GM12878 (cell line): ENCODE measurements at regions not wholly inside any gene's neighbourhood (a gene's known extent, or its start where the extent isn't known, plus 50 kb on each side); places are given as distances from the start of the nearest gene placed in this dataset.
A peak's percentile ranks its signal among the peaks of the same experiment; 100 is the strongest.

Experiments used
- ATAC-seq: fragments of 200-7000 bp; cut with Tn5 transposase; 3 replicates; pipeline ENCODE4 v1.9.1; 2020; ENCODE audit warnings: mild to moderate bottlenecking, moderate library complexity
- BruUV-seq: library from RNA; stranded (reverse); fragments of 400-500 nt; replicated peaks from 2 replicates; lab custom pipeline; 2021; lab: Mats Ljungman, UMichigan
- CTCF ChIA-PET: fragments of 300-600 bp; sonication (Branson Sonifier 250); formaldehyde crosslinking; extraction: SDS; loops from one replicate; lab custom pipeline; 2021; ENCODE audit warnings: inconsistent platforms; lab: Yijun Ruan, JAX
- POLR2A ChIA-PET: fragments of 350-600 bp; formaldehyde crosslinking; extraction: SDS; loops from one replicate; lab custom pipeline; 2021; ENCODE audit warnings: inconsistent platforms; lab: Charles Lee
- RAD21 ChIA-PET: fragments of 300-600 bp; sonication (Branson Sonifier 250); formaldehyde crosslinking; loops from one replicate; lab custom pipeline; 2023; ENCODE audit warnings: antibody characterized with exemption; ENCODE audit not compliant: unreplicated experiment; lab: Charles Lee
- SMC1A ChIA-PET: fragments of 300-600 bp; sonication (Branson Sonifier 250); formaldehyde crosslinking; loops from one replicate; lab custom pipeline; 2023; ENCODE audit not compliant: unreplicated experiment, uncharacterized antibody; lab: Charles Lee
- DNase-seq: peaks from one replicate; pipeline ENCODE4 v3.0.0-alpha.2; 2011; ENCODE audit warnings: low read depth, low spot score
- FAIRE-seq: peaks from 3 replicates; lab custom pipeline; 2011; peaks lifted over from hg19 to GRCh38; lab: Jason Lieb, UNC
- H2AFZ ChIP-seq: 2 replicates; pipeline ENCODE4 v1.6.0; 2011; ENCODE audit warnings: low read depth, low read length, control low read depth; ENCODE audit not compliant: control insufficient read depth
- H3K27ac ChIP-seq: 2 replicates; pipeline ENCODE4 v1.5.1; 2011; ENCODE audit warnings: control low read depth; ENCODE audit not compliant: control insufficient read depth, insufficient read depth
- H3K27me3 ChIP-seq, 2 experiments: replicated peaks in 1 of 2; 2 replicates each; pipeline versions ENCODE4 v1.6.0 to v1.6.1; 2011; ENCODE audit warnings: low read length in 1 of 2; ENCODE audit not compliant: control insufficient read depth in 2 of 2, insufficient read depth in 2 of 2
- H3K36me3 ChIP-seq, 2 experiments: 2 replicates each; pipeline ENCODE4 v1.5.1; 2011; ENCODE audit warnings: low read length in 1 of 2; ENCODE audit not compliant: control insufficient read depth in 2 of 2, insufficient read depth in 2 of 2
- H3K4me1 ChIP-seq: 2 replicates; pipeline ENCODE4 v1.6.1; 2011; ENCODE audit warnings: mild to moderate bottlenecking, low read length, moderate library complexity, mixed read lengths; ENCODE audit not compliant: control insufficient read depth, insufficient read depth
- H3K4me2 ChIP-seq: 2 replicates; pipeline ENCODE4 v1.6.0; 2011; ENCODE audit warnings: control low read depth; ENCODE audit not compliant: control insufficient read depth, insufficient read depth
- H3K4me3 ChIP-seq: fragments of 200-600 bp; sonication (generic); 2 replicates; pipeline ENCODE4 v1.5.1; 2016
- H3K79me2 ChIP-seq: 2 replicates; pipeline ENCODE4 v1.6.0; 2011; ENCODE audit warnings: low read length; ENCODE audit not compliant: control insufficient read depth, insufficient read depth
- H3K9ac ChIP-seq: 2 replicates; pipeline ENCODE4 v1.8.0; 2011; ENCODE audit warnings: low read length, control low read depth, mixed read lengths; ENCODE audit not compliant: control insufficient read depth, insufficient read depth
- H3K9me3 ChIP-seq: replicated peaks from 3 replicates; pipeline ENCODE4 v1.5.1; 2011; ENCODE audit warnings: mild to moderate bottlenecking, low read length; ENCODE audit not compliant: control insufficient read depth, insufficient read depth
- H4K20me1 ChIP-seq: 2 replicates; pipeline ENCODE4 v1.6.0; 2011; ENCODE audit not compliant: control insufficient read depth, insufficient read depth
- CHD1 ChIP-seq: IDR thresholded peaks from 2 replicates; pipeline ENCODE4 v1.6.1; 2012; ENCODE audit warnings: low read depth, low read length, improper control_type of control experiment
- EED ChIP-seq: sonication (generic); IDR thresholded peaks from 2 replicates; pipeline ENCODE4 v1.6.1; 2016; ENCODE audit warnings: antibody characterized with exemption, low read depth
- ETV6 ChIP-seq, 2 experiments: fragments of 450-650 bp in 1 of 2; IDR thresholded peaks in 1 of 2; conservative IDR thresholded peaks in 1 of 2; 2 replicates each; pipeline ENCODE4 v1.6.1; 2014; ENCODE audit warnings: antibody characterized with exemption in 1 of 2, borderline replicate concordance in 1 of 2, low read depth in 1 of 2, mild to moderate bottlenecking in 1 of 2, moderate library complexity in 1 of 2
- KLF5 ChIP-seq: fragments of 450-650 bp; IDR thresholded peaks from 2 replicates; pipeline ENCODE4 v1.6.1; 2014; ENCODE audit warnings: mild to moderate bottlenecking; ENCODE audit not compliant: partially characterized antibody
- PML ChIP-seq: IDR thresholded peaks from 2 replicates; pipeline ENCODE4 v1.6.1; 2012; ENCODE audit warnings: low read length, inconsistent platforms
- SPI1 ChIP-seq: IDR thresholded peaks from 2 replicates; pipeline ENCODE4 v1.6.1; 2011; ENCODE audit warnings: low read depth, mild to moderate bottlenecking, low read length, moderate library complexity, borderline replicate concordance; ENCODE audit not compliant: insufficient read depth
- WGBS: methylation state at CpG from one replicate; pipeline ENCODE4 v1.1.6; 2016; ENCODE audit warnings: low lambda C conversion rate; ENCODE audit not compliant: insufficient replicate concordance, insufficient coverage; ENCODE audit errors: missing lambda C conversion rate; 5-methylcytosine and 5-hydroxymethylcytosine counted together
- in situ Hi-C: fragments of 300-500 bp; cut with MboI; formaldehyde crosslinking; loops from 9 replicates; pipeline ENCODE4 v1.14.3; 2018; ENCODE audit warnings: mixed read lengths
- intact Hi-C: fragments of 100-400 bp; cut with micrococcal nuclease; formaldehyde crosslinking; loops from one replicate; pipeline ENCODE4 v1.14.2; 2022; ENCODE audit not compliant: unreplicated experiment
- TF ChIP-seq, protein P1 (sequence below): fragments of 450-650 bp; IDR thresholded peaks from 2 replicates; pipeline ENCODE4 v1.6.1; 2016; ENCODE audit warnings: mild to moderate bottlenecking, moderate library complexity, borderline replicate concordance

DNA sequence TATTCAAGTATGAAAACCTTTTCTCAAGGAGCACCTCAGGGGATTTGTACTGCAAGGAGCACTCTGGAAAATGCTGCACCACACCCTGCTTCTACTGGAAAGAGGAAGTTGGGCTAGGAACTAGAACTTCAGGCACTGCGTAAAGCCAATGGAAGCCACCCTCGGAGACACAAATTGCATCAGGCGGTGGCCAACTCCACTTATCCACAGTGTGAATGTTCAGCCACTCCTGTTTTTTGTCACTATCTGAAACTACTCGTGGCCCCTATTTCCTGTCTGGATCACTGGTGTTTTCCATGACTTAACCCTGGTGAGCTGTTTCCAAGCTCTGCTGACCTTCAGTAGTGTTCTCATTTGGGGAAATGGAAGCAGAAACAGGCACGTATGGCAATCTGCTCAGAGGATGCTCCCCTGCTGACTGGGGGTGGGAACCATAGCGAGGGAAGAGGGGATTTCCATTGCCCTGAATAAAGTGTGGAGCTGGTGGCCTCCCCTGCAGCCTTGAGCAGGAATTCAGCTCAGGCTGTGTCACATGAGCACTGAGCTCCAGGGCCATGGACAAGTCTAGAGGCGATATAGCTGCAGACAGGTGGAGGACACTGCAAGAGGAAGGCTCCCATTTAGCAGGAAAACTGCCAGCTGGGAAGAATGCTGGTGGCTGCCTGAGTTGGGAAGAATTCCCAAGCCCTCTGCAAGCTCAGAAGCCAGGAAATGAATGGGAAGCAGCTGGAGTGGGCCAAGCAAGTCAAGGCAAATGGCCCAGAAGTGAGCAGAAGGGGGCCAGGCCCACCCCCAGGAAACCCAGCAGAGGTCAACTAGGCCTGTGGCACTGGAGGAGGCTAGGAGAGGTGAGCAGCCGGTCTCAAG, 50.5 kb upstream of the RAP1B start:
- WGBS, result 58% methylated on average over 8 of the region's 8 CpGs
- no peaks in the 10 kb centered on the region for H3K9me3 ChIP-seq
- POLR2A ChIA-PET, result interaction anchor here (0.5 kb wide), 1 partner anchor 187 kb away, joined by 3 read pairs; no protein-coding TSS in a partner anchor

More for the DNA sequence above, 50.5 kb upstream of the RAP1B start:
- no TSS peak for BruUV-seq
- ATAC-seq (no peak; the same call in 2 of the 3 replicates), DNase-seq (no peak), FAIRE-seq (no peak)
- intact Hi-C loops, result no loop called here
- in situ Hi-C loops, result no loop called here
- H3K4me2 ChIP-seq, result no peak overlapping the region
- RAD21 ChIA-PET, result no interaction called here
- TF ChIP-seq PML (no peak), SPI1 (peak; percentile 38; the same call in 1 of the 2 replicates), ETV6 (conservative IDR thresholded peaks at IDR 0.05 in 1 of 2, IDR thresholded peaks at IDR 0.05 in 1 of 2; ENCODE audit: borderline replicate concordance in 1 of 2, low read depth in 1 of 2) (peak in 1 of 2 experiments; percentile 37; a peak in 1 of 4 replicates), KLF5 (no peak), EED (0 out of 2 replicates have a peak, but pooled peaks have one; percentile 29), CHD1 (no peak)
- TF ChIP-seq, protein P1, sequence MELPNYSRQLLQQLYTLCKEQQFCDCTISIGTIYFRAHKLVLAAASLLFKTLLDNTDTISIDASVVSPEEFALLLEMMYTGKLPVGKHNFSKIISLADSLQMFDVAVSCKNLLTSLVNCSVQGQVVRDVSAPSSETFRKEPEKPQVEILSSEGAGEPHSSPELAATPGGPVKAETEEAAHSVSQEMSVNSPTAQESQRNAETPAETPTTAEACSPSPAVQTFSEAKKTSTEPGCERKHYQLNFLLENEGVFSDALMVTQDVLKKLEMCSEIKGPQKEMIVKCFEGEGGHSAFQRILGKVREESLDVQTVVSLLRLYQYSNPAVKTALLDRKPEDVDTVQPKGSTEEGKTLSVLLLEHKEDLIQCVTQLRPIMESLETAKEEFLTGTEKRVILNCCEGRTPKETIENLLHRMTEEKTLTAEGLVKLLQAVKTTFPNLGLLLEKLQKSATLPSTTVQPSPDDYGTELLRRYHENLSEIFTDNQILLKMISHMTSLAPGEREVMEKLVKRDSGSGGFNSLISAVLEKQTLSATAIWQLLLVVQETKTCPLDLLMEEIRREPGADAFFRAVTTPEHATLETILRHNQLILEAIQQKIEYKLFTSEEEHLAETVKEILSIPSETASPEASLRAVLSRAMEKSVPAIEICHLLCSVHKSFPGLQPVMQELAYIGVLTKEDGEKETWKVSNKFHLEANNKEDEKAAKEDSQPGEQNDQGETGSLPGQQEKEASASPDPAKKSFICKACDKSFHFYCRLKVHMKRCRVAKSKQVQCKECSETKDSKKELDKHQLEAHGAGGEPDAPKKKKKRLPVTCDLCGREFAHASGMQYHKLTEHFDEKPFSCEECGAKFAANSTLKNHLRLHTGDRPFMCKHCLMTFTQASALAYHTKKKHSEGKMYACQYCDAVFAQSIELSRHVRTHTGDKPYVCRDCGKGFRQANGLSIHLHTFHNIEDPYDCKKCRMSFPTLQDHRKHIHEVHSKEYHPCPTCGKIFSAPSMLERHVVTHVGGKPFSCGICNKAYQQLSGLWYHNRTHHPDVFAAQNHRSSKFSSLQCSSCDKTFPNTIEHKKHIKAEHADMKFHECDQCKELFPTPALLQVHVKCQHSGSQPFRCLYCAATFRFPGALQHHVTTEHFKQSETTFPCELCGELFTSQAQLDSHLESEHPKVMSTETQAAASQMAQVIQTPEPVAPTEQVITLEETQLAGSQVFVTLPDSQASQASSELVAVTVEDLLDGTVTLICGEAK, result no peak
- H4K20me1 ChIP-seq, result no peaks in the 10 kb centered on the region
- H3K27ac ChIP-seq, result no peak overlapping the region
- no peaks in the 10 kb centered on the region for H3K27me3 ChIP-seq
- no peaks in the 10 kb centered on the region for H3K36me3 ChIP-seq
- H3K4me1 ChIP-seq, result peaks cover 3% of the 10 kb centered on the region; the same call in 1 of the 2 replicates
- no peak overlapping the region for H2AFZ ChIP-seq
- no peak overlapping the region for H3K4me3 ChIP-seq
- SMC1A ChIA-PET, result interaction anchor here (1.1 to 1.6 kb wide), 3 partner anchors 18 to 145 kb away, joined by 3 to 4 read pairs (median 3); no protein-coding TSS in a partner anchor
- CTCF ChIA-PET, result interaction anchor here (0.6 to 2.1 kb wide), 2 partner anchors 12 to 166 kb away, joined by 4 to 6 read pairs; no protein-coding TSS in a partner anchor
- H3K79me2 ChIP-seq, result no peaks in the 10 kb centered on the region
- no peak overlapping the region for H3K9ac ChIP-seq
